ENCODE measurements at regions not wholly inside any gene's neighbourhood (a gene's known extent, or its start where the extent isn't known, plus 50 kb on each side); places are given as distances from the start of the nearest gene placed in this dataset.

DNA sequence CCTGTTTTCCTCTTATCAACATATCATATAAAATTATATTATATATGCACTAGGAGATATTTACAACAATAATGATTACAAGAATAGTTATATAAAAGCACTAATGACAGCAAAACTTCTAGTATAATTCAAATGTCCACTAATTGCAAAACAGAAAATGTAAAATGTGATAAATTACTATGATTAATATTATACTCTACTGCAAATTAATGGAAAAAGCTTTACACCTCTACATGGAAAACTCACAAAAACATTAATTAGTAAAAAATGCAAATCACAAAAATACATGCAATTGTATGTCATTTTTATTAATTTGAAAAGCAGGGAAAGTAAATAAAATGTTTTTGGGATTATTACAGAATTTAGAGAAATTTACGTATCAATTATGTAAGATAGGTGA is 681.0 kb upstream of the PCDH20 start:
- Histone ChIP-seq H3K79me2 (ENCODE audit: insufficient read depth, low read length) (no peaks in the 10 kb centered on the region), H3K27me3 (ENCODE audit: insufficient read depth, low read length) (no peaks in the 10 kb centered on the region), H4K20me1 (ENCODE audit: insufficient read depth, low read length) (no peaks in the 10 kb centered on the region), H3K36me3 (ENCODE audit: insufficient read depth, low read length) (no peaks in the 10 kb centered on the region), H3K9me3 (ENCODE audit: insufficient read depth, low read depth, low read length) (no peaks in the 10 kb centered on the region), H3K4me2 (ENCODE audit: low read length) (no peak overlapping the region), H3K4me1 (ENCODE audit: insufficient read depth, low read length) (no peaks in the 10 kb centered on the region), H2AFZ (ENCODE audit: low read depth, low read length) (no peak overlapping the region), H3K9ac (ENCODE audit: low read length) (no peak overlapping the region), H3K4me3 (ENCODE audit: insufficient read depth, low read depth, low read length) (no peak overlapping the region), H3K27ac (ENCODE audit: low read depth, low read length) (no peak overlapping the region)
- Mint-ChIP-seq H3K27ac (ENCODE audit: unreplicated experiment) (no peak overlapping the region), H3K36me3 (ENCODE audit: low read depth, unreplicated experiment) (no peaks in the 10 kb centered on the region), H3K9me3 (ENCODE audit: unreplicated experiment) (no peaks in the 10 kb centered on the region), H3K27me3 (ENCODE audit: low read depth, unreplicated experiment) (no peaks in the 10 kb centered on the region), H3K4me3 (ENCODE audit: unreplicated experiment) (no peak overlapping the region), H3K4me1 (ENCODE audit: low read depth, unreplicated experiment) (no peaks in the 10 kb centered on the region)
- FAIRE-seq (no peak), DNase-seq (ENCODE audit: low read depth) (no peak)
- TF ChIP-seq, protein P1, sequence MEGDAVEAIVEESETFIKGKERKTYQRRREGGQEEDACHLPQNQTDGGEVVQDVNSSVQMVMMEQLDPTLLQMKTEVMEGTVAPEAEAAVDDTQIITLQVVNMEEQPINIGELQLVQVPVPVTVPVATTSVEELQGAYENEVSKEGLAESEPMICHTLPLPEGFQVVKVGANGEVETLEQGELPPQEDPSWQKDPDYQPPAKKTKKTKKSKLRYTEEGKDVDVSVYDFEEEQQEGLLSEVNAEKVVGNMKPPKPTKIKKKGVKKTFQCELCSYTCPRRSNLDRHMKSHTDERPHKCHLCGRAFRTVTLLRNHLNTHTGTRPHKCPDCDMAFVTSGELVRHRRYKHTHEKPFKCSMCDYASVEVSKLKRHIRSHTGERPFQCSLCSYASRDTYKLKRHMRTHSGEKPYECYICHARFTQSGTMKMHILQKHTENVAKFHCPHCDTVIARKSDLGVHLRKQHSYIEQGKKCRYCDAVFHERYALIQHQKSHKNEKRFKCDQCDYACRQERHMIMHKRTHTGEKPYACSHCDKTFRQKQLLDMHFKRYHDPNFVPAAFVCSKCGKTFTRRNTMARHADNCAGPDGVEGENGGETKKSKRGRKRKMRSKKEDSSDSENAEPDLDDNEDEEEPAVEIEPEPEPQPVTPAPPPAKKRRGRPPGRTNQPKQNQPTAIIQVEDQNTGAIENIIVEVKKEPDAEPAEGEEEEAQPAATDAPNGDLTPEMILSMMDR (IDR thresholded peaks at IDR 0.05; ENCODE audit: insufficient read depth, low read depth, low read length) = no peak
- no peak for TF ChIP-seq EZH2 (IDR thresholded peaks at IDR 0.05; ENCODE audit: insufficient read depth, low read length)

DNA sequence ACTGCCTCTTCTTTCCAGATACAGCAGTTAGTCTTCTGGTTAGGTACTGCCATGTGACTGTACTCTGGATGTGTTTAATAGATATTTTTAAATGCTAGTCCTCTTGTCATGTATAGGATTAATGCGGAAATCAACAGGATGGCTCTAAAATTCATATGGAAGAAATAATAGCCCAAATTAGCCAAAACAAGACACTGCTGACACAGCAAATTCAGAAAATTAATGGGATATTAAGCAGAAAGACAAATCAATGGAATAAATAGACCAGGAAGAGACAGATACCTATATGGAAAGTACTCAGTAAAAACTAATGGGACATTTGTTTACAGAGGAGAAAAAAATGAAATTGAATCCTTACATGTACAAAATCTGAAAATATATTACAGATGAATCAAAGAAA is 679.3 kb upstream of the PCDH20 start:
- no peaks in the 10 kb centered on the region for H3K27me3 Mint-ChIP-seq (ENCODE audit: low read depth, unreplicated experiment)
- TF ChIP-seq, protein P1 (IDR thresholded peaks at IDR 0.05; ENCODE audit: insufficient read depth, low read depth, low read length) = no peak
- TF ChIP-seq EZH2 (IDR thresholded peaks at IDR 0.05; ENCODE audit: insufficient read depth, low read length) = no peak
- no peaks in the 10 kb centered on the region for H3K9me3 Mint-ChIP-seq (ENCODE audit: unreplicated experiment)
- no peaks in the 10 kb centered on the region for H3K36me3 Mint-ChIP-seq (ENCODE audit: low read depth, unreplicated experiment)
- no peaks in the 10 kb centered on the region for H3K4me1 ChIP-seq (ENCODE audit: insufficient read depth, low read length)
- H3K4me3 ChIP-seq (ENCODE audit: insufficient read depth, low read depth, low read length) = no peak overlapping the region
- no peaks in the 10 kb centered on the region for H3K27me3 ChIP-seq (ENCODE audit: insufficient read depth, low read length)
- no peak overlapping the region for H3K27ac Mint-ChIP-seq (ENCODE audit: unreplicated experiment)
- H3K9ac ChIP-seq (ENCODE audit: low read length) = no peak overlapping the region
- no peak overlapping the region for H3K4me2 ChIP-seq (ENCODE audit: low read length)
- no peak overlapping the region for H2AFZ ChIP-seq (ENCODE audit: low read depth, low read length)
- no peak for FAIRE-seq
- H3K9me3 ChIP-seq (ENCODE audit: insufficient read depth, low read depth, low read length) = no peaks in the 10 kb centered on the region
- H3K79me2 ChIP-seq (ENCODE audit: insufficient read depth, low read length) = no peaks in the 10 kb centered on the region
- no peak overlapping the region for H3K4me3 Mint-ChIP-seq (ENCODE audit: unreplicated experiment)
- DNase-seq (ENCODE audit: low read depth) = no peak
- no peaks in the 10 kb centered on the region for H3K36me3 ChIP-seq (ENCODE audit: insufficient read depth, low read length)
- H3K4me1 Mint-ChIP-seq (ENCODE audit: low read depth, unreplicated experiment) = no peaks in the 10 kb centered on the region
- no peaks in the 10 kb centered on the region for H4K20me1 ChIP-seq (ENCODE audit: insufficient read depth, low read length)
- no peak overlapping the region for H3K27ac ChIP-seq (ENCODE audit: low read depth, low read length)

DNA sequence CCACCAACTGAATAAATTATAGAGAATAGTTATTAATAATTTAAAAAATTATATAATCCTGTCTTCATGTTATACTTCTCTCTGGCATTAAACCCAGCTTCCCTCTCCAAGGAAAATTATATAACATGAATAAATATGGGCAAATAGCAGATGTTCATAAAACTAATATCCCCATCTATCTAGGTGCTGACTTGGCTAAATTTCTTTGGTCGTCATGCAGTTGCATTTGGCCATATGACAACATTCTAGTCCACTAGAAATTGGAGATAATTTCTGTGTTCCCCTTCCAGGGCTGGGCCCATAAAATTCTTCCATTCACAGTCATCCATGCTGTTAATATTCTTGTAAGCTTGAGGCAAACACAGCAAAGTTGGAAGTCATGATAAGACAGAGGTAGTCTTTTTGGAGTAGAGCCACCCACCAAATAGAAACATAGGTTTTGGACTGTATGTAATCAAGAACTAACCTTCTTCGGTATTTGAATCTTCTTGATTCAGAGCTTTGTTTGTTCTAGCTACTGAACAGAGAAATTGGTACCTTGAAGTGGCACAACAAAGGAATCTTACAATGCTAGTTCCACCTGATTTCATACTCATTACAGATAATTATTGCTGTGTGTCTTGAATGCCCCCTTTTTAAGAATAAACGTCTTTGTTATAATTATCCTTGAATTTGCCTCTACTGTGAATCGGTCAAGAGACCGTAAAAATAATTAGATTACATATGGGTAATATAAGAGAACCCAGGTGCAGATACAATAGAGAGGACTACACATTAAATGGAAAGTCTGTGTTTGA is 678.5 kb upstream of the PCDH20 start:
- H3K4me1 ChIP-seq (ENCODE audit: insufficient read depth, low read length) = no peaks in the 10 kb centered on the region
- no peaks in the 10 kb centered on the region for H3K79me2 ChIP-seq (ENCODE audit: insufficient read depth, low read length)
- H3K4me2 ChIP-seq (ENCODE audit: low read length) = no peak overlapping the region
- H3K9me3 Mint-ChIP-seq (ENCODE audit: unreplicated experiment) = no peaks in the 10 kb centered on the region
- no peaks in the 10 kb centered on the region for H3K27me3 Mint-ChIP-seq (ENCODE audit: low read depth, unreplicated experiment)
- no peaks in the 10 kb centered on the region for H3K36me3 ChIP-seq (ENCODE audit: insufficient read depth, low read length)
- no peak overlapping the region for H3K27ac Mint-ChIP-seq (ENCODE audit: unreplicated experiment)
- no peak overlapping the region for H3K4me3 Mint-ChIP-seq (ENCODE audit: unreplicated experiment)
- no peaks in the 10 kb centered on the region for H4K20me1 ChIP-seq (ENCODE audit: insufficient read depth, low read length)
- H3K9me3 ChIP-seq (ENCODE audit: insufficient read depth, low read depth, low read length) = no peaks in the 10 kb centered on the region
- H3K27me3 ChIP-seq (ENCODE audit: insufficient read depth, low read length) = no peaks in the 10 kb centered on the region
- no peaks in the 10 kb centered on the region for H3K36me3 Mint-ChIP-seq (ENCODE audit: low read depth, unreplicated experiment)
- H3K27ac ChIP-seq (ENCODE audit: low read depth, low read length) = no peak overlapping the region
- H3K9ac ChIP-seq (ENCODE audit: low read length) = no peak overlapping the region
- TF ChIP-seq, protein P1 (IDR thresholded peaks at IDR 0.05; ENCODE audit: insufficient read depth, low read depth, low read length) = no peak
- no peak for TF ChIP-seq EZH2 (IDR thresholded peaks at IDR 0.05; ENCODE audit: insufficient read depth, low read length)
- H3K4me3 ChIP-seq (ENCODE audit: insufficient read depth, low read depth, low read length) = no peak overlapping the region
- no peak overlapping the region for H2AFZ ChIP-seq (ENCODE audit: low read depth, low read length)
- DNase-seq (ENCODE audit: low read depth) (no peak), FAIRE-seq (no peak)
- no peaks in the 10 kb centered on the region for H3K4me1 Mint-ChIP-seq (ENCODE audit: low read depth, unreplicated experiment)

All from astrocyte (in vitro differentiated cells and primary cell).